GM12892 (cell line): ENCODE measurements at regions not wholly inside any gene's neighbourhood (a gene's known extent, or its start where the extent isn't known, plus 50 kb on each side); places are given as distances from the start of the nearest gene placed in this dataset.

Experiments used
- DNase-seq: peaks from one replicate; pipeline ENCODE4 v3.0.0; 2011; ENCODE audit not compliant: insufficient read length
- FAIRE-seq: peaks from 2 replicates; lab custom pipeline; 2011; peaks lifted over from hg19 to GRCh38; lab: Jason Lieb, UNC
- POLR2A ChIP-seq: IDR thresholded peaks from 2 replicates; pipeline ENCODE4 v1.6.1; 2011; ENCODE audit warnings: low read depth, low read length, control low read depth
- POLR2AphosphoS5 ChIP-seq: IDR thresholded peaks from 2 replicates; pipeline ENCODE4 v1.6.1; 2011; ENCODE audit warnings: low read depth, low read length, control low read depth
- TAF1 ChIP-seq: IDR thresholded peaks from 2 replicates; pipeline ENCODE4 v1.6.1; 2011; ENCODE audit warnings: low read depth, mild to moderate bottlenecking, control low read depth, low read length, borderline replicate concordance

GRCh38 chr4:184317234-184317918 lies 99.7 kb upstream of the ENPP6 start:
- FAIRE-seq, result no peak
- no peak for TF ChIP-seq POLR2AphosphoS5
- no peak for TF ChIP-seq POLR2A
- no peak for TF ChIP-seq TAF1
- no peak for DNase-seq

GRCh38 chr4:184316821-184317220 lies 99.1 kb upstream of the ENPP6 start:
- no peak for TF ChIP-seq TAF1
- no peak for TF ChIP-seq POLR2A
- TF ChIP-seq POLR2AphosphoS5, result no peak
- FAIRE-seq, result peak; percentile 85
- no peak for DNase-seq

GRCh38 chr4:184315675-184316359 lies 98.1 kb upstream of the ENPP6 start:
- FAIRE-seq (peak; percentile 14), DNase-seq (no peak)
- TF ChIP-seq TAF1 (no peak), POLR2A (no peak), POLR2AphosphoS5 (no peak)

GRCh38 chr4:184313702-184314659 lies 96.3 kb upstream of the ENPP6 start:
- FAIRE-seq, result peak; percentile 97
- TF ChIP-seq POLR2AphosphoS5 (peak; percentile 97), POLR2A (peak; percentile 93), TAF1 (peak; percentile 67)
- DNase-seq, result peak; percentile 34

GRCh38 chr4:184313058-184313581 lies 95.4 kb upstream of the ENPP6 start:
- TF ChIP-seq POLR2A, result no peak; the same call in 1 of the 2 replicates
- no peak for TF ChIP-seq TAF1
- peak; percentile 69; the same call in 1 of the 2 replicates for TF ChIP-seq POLR2AphosphoS5
- FAIRE-seq, result no peak
- no peak for DNase-seq

- TF ChIP-seq POLR2A (no peak), TAF1 (no peak)
- FAIRE-seq (peak; percentile 77), DNase-seq (no peak)
Measured at GRCh38 chr4:184312126-184312525, 94.5 kb upstream of the ENPP6 start.

GRCh38 chr4:184310881-184311709 lies 93.4 kb upstream of the ENPP6 start:
- peak; percentile 94 for FAIRE-seq
- DNase-seq, result no peak
- TF ChIP-seq POLR2AphosphoS5, result peak; percentile 30; the same call in 1 of the 2 replicates
- TF ChIP-seq POLR2A, result no peak; the same call in 1 of the 2 replicates

GRCh38 chr4:184310171-184310567 lies 92.5 kb upstream of the ENPP6 start:
- DNase-seq (no peak), FAIRE-seq (peak; percentile 92)
- TF ChIP-seq POLR2AphosphoS5 (peak; percentile 83), TAF1 (no peak), POLR2A (peak; percentile 46; the same call in 1 of the 2 replicates)

- FAIRE-seq (peak; percentile 81), DNase-seq (no peak)
- TF ChIP-seq POLR2AphosphoS5, result no peak
- no peak for TF ChIP-seq POLR2A
- no peak for TF ChIP-seq TAF1
Measured at GRCh38 chr4:184309241-184310170, 91.8 kb upstream of the ENPP6 start.
